GM12801 (cell line): ENCODE measurements at regions not wholly inside any gene's neighbourhood (a gene's known extent, or its start where the extent isn't known, plus 50 kb on each side); places are given as distances from the start of the nearest gene placed in this dataset.

Source experiments
- CTCF ChIP-seq: IDR thresholded peaks from one replicate; pipeline ENCODE4 v1.5.1; 2011; ENCODE audit warnings: control low read depth; ENCODE audit not compliant: insufficient read length; ENCODE audit errors: extremely low read depth

GRCh38 chr6:142543606-142544005 lies 241.8 kb downstream of the ADGRG6 start:
- TF ChIP-seq CTCF: no peak

GRCh38 chr6:142544199-142544838 lies 242.5 kb downstream of the ADGRG6 start:
- no peak for TF ChIP-seq CTCF

GRCh38 chr6:142545147-142545546 lies 243.3 kb downstream of the ADGRG6 start:
- no peak for TF ChIP-seq CTCF

GRCh38 chr6:142548566-142548965 lies 246.8 kb downstream of the ADGRG6 start:
- TF ChIP-seq CTCF: no peak

GRCh38 chr6:142550310-142551063 lies 248.7 kb downstream of the ADGRG6 start:
- no peak for TF ChIP-seq CTCF

- no peak for TF ChIP-seq CTCF
Measured at GRCh38 chr6:142551274-142551811, 249.5 kb downstream of the ADGRG6 start.

- no peak for TF ChIP-seq CTCF
Measured at GRCh38 chr6:142558786-142559185, 257.0 kb downstream of the ADGRG6 start.
